Esophagus squamous epithelium (tissue), 4 donors: ENCODE measurements at regions not wholly inside any gene's neighbourhood (a gene's known extent, or its start where the extent isn't known, plus 50 kb on each side); places are given as distances from the start of the nearest gene placed in this dataset.

Source experiments
- CTCF ChIP-seq, 6 experiments: fragments of 450-650 bp in 4 of 6; fragments of 200-600 bp in 2 of 6; sonication (generic) in 2 of 6; IDR thresholded peaks; one replicate each; pipeline ENCODE4 v1.5.1; 2016 to 2019; ENCODE audit warnings: antibody characterized with exemption in 6 of 6, mild to moderate bottlenecking in 4 of 6, moderate library complexity in 4 of 6
- POLR2A ChIP-seq, 4 donors: fragments of 450-650 bp; IDR thresholded peaks; one replicate each; pipeline ENCODE4 v1.6.1; 2017; ENCODE audit warnings: antibody characterized with exemption in 4 of 4, mild to moderate bottlenecking in 4 of 4, moderate library complexity in 3 of 4

GRCh38 chr6:78523622-78524021, 343.7 kb upstream of the IRAK1BP1 start:
- no peak for TF ChIP-seq CTCF (IDR thresholded peaks at IDR 0.05)
- no peak for TF ChIP-seq POLR2A (IDR thresholded peaks at IDR 0.05)
